ENCODE measurements at regions not wholly inside any gene's neighbourhood (a gene's known extent, or its start where the extent isn't known, plus 50 kb on each side); places are given as distances from the start of the nearest gene placed in this dataset.
"Not testable (repeated sequence)": the region's sequence is repeated elsewhere in the genome, so short reads cannot be mapped to it uniquely, and the experiment has no call there.

DNA sequence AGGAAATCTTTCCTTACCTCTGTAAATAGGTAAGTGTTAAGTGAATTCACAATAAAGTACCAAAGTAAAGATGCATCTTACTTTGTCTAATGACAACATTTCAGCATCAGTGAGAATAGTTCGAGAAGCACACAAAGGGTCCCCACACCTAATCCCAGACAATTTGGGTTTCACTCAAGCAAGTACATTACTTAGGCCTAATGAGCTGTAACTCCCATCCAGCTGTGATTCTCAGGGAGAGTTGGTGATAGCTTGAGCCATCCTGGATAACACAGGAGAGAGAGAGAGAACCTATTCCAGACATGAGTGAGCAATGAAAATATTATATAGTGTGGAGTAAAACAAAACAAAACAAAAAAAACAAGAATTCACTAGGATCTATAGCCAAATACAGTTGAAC, 149.1 kb upstream of the NRG3 start:
- DNase-seq: no peak
- Histone ChIP-seq H3K27ac (no peak overlapping the region), H3K4me3 (no peak overlapping the region), H3K27me3 (no peaks in the 10 kb centered on the region), H3K4me1 (no peaks in the 10 kb centered on the region), H3K36me3 (no peaks in the 10 kb centered on the region), H3K9me3 (no peaks in the 10 kb centered on the region)
- no peak for TF ChIP-seq POLR2A (IDR thresholded peaks at IDR 0.05)
- TF ChIP-seq, protein P1, sequence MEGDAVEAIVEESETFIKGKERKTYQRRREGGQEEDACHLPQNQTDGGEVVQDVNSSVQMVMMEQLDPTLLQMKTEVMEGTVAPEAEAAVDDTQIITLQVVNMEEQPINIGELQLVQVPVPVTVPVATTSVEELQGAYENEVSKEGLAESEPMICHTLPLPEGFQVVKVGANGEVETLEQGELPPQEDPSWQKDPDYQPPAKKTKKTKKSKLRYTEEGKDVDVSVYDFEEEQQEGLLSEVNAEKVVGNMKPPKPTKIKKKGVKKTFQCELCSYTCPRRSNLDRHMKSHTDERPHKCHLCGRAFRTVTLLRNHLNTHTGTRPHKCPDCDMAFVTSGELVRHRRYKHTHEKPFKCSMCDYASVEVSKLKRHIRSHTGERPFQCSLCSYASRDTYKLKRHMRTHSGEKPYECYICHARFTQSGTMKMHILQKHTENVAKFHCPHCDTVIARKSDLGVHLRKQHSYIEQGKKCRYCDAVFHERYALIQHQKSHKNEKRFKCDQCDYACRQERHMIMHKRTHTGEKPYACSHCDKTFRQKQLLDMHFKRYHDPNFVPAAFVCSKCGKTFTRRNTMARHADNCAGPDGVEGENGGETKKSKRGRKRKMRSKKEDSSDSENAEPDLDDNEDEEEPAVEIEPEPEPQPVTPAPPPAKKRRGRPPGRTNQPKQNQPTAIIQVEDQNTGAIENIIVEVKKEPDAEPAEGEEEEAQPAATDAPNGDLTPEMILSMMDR (IDR thresholded peaks at IDR 0.05): no peak
- intact Hi-C loops (cut with DNase I; ENCODE audit: low total_unique reads): no loop called here

DNA sequence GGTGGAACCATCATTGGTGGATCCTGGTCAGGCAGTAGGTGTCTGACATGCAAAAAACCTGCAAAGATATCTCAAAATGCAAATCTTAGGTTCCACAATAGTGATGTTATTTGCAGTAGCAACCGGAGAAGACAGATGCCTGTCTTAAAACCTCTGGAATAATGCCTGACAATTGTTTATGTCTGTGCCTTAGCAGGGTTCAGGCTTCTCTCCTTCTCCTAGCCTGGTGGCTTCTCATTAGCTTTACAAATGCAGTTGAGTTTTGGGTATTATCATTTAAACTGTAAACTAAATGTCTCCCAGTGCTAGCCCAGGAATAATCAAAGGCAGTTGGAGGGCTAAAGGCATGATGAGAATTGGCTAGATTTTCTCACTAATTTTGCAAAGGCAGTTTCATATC, 146.3 kb upstream of the NRG3 start:
- Histone ChIP-seq H3K9me3 (no peaks in the 10 kb centered on the region), H3K27me3 (no peaks in the 10 kb centered on the region), H3K27ac (no peak overlapping the region), H3K36me3 (no peaks in the 10 kb centered on the region), H3K4me1 (no peaks in the 10 kb centered on the region), H3K4me3 (no peak overlapping the region)
- intact Hi-C loops (cut with DNase I; ENCODE audit: low total_unique reads): no loop called here
- TF ChIP-seq, protein P1 (IDR thresholded peaks at IDR 0.05): no peak
- TF ChIP-seq POLR2A (IDR thresholded peaks at IDR 0.05): no peak
- no peak for DNase-seq

DNA sequence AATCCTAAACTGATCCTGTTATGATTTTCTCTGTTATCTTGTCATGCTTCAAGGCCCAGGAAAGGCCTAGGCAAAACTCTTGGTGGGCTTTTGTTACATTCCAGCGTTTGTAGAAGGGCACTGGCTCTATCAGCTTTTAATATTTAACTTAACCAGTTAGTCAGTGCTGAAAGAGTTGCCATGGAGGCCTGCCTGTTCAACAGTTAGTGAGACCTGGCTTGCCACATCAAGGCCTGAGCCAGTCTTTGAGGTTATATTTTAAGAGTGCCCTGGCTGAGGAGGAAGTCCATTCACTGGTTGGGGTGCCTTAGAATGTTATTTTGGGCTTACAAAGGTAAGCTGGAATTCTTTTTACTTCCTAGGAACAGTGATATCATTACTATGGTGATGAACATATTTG, 144.1 kb upstream of the NRG3 start:
- TF ChIP-seq POLR2A (IDR thresholded peaks at IDR 0.05): no peak
- TF ChIP-seq, protein P1 (IDR thresholded peaks at IDR 0.05): no peak
- Histone ChIP-seq H3K36me3 (no peaks in the 10 kb centered on the region), H3K4me1 (no peaks in the 10 kb centered on the region), H3K9me3 (no peaks in the 10 kb centered on the region), H3K4me3 (no peak overlapping the region), H3K27me3 (no peaks in the 10 kb centered on the region), H3K27ac (no peak overlapping the region)
- intact Hi-C loops (cut with DNase I; ENCODE audit: low total_unique reads): no loop called here
- no peak for DNase-seq

DNA sequence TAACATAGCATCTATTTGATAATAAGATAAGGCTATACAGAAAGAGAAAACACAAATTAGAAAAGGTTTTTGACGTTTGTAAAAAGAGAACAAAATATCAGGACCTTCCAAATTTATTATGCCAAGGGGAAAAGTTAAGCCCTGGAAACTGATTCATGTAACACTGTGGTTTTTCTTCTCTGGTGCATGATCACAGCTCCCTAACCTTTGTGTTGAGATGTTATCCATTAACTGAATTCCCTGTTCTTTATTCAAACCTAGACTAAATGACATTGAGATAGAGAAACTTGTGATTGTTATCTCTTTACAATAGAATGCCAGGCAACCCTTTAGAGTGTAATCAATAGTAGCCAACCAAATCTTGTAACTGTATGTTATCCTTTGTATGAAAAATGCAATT, 141.5 kb upstream of the NRG3 start:
- Histone ChIP-seq H3K4me1 (no peaks in the 10 kb centered on the region), H3K4me3 (no peak overlapping the region), H3K36me3 (no peaks in the 10 kb centered on the region), H3K9me3 (no peaks in the 10 kb centered on the region), H3K27me3 (no peaks in the 10 kb centered on the region), H3K27ac (no peak overlapping the region)
- intact Hi-C loops (cut with DNase I; ENCODE audit: low total_unique reads): no loop called here
- TF ChIP-seq POLR2A (IDR thresholded peaks at IDR 0.05): no peak
- TF ChIP-seq, protein P1 (IDR thresholded peaks at IDR 0.05): no peak
- DNase-seq: no peak

DNA sequence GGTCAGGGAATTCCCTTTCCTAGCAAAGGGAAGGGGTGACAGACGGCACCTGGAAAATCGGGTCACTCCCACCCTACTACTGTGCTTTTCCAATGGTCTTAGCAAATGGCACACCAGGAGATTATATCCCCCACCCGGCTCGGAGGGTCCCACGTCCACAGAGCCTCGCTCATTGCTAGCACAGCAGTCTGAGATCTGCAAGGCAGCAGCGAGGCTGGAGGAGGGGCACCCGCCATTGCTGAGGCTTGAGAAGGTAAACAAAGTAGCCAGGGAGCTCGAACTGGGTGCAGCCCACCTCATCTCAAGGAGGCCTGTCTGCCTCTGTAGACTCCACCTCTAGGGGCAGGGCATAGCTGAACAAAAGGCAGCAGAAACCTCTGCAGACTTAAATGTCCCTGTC, 139.8 kb upstream of the NRG3 start:
- DNase-seq; H3K27ac ChIP-seq; H3K36me3 ChIP-seq; H3K9me3 ChIP-seq; intact Hi-C loops (cut with DNase I; ENCODE audit: low total_unique reads); H3K4me3 ChIP-seq; H3K4me1 ChIP-seq; H3K27me3 ChIP-seq: not testable (repeated sequence)

DNA sequence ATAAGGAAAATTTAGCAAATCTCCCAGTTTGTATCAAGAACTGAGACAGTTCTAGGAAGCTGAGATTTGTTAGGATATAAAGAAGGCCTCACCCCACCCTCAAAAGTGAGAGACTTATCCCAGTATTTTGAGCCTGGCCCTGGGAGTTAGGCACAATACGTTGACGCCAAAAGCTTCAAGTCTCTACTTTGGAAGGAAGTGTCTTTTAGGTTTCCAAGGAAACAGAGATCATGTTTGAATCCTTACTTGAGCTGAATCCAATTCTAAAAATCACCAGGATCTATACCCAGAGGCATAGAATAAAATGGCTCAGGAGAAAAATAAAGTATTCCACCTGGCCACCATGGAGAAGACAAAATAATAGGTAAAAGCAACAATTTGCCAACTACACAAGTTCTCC, 115.9 kb upstream of the NRG3 start:
- H3K36me3 ChIP-seq: no peaks in the 10 kb centered on the region
- no peak for DNase-seq
- H3K9me3 ChIP-seq: no peaks in the 10 kb centered on the region
- no peaks in the 10 kb centered on the region for H3K27me3 ChIP-seq
- H3K4me3 ChIP-seq: no peak overlapping the region
- H3K27ac ChIP-seq: no peak overlapping the region
- intact Hi-C loops (cut with DNase I; ENCODE audit: low total_unique reads): no loop called here
- TF ChIP-seq, protein P1 (IDR thresholded peaks at IDR 0.05): no peak
- TF ChIP-seq POLR2A (IDR thresholded peaks at IDR 0.05): no peak
- H3K4me1 ChIP-seq: no peaks in the 10 kb centered on the region

Data from uterus (tissue), 3 donors.